ENCODE measurements at regions not wholly inside any gene's neighbourhood (a gene's known extent, or its start where the extent isn't known, plus 50 kb on each side); places are given as distances from the start of the nearest gene placed in this dataset.

DNA sequence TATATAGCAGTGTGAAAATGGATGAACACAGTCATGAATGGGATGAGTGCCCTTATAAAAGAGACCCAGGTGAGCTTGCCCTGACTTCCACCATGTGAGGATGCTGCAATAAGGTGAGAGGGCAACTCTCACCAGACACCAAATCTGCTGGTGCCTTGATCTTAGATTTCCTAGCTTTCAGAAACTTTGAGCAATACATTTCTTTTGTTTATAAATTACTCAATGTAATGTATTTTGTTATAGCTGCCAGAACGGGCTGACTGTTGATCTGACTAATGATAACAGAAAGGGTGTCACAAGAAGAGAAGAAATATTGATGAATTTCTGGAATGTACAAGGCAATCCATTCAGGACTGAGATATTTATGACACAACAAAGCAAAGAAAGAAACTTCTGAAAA is 180.5 kb downstream of the MCHR2 start:
- TF ChIP-seq, protein P1, sequence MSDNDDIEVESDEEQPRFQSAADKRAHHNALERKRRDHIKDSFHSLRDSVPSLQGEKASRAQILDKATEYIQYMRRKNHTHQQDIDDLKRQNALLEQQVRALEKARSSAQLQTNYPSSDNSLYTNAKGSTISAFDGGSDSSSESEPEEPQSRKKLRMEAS (IDR thresholded peaks at IDR 0.05; ENCODE audit: low read depth) = no peak
- TF ChIP-seq SMC3 (IDR thresholded peaks at IDR 0.05; ENCODE audit: low read depth, low read length) = no peak
- no peak for TF ChIP-seq FOSL2 (IDR thresholded peaks at IDR 0.05; ENCODE audit: borderline replicate concordance, low read depth)
- TF ChIP-seq EZH2phosphoT487 (IDR thresholded peaks at IDR 0.05; ENCODE audit: borderline replicate concordance, low read depth) = no peak
- TF ChIP-seq, protein P2, sequence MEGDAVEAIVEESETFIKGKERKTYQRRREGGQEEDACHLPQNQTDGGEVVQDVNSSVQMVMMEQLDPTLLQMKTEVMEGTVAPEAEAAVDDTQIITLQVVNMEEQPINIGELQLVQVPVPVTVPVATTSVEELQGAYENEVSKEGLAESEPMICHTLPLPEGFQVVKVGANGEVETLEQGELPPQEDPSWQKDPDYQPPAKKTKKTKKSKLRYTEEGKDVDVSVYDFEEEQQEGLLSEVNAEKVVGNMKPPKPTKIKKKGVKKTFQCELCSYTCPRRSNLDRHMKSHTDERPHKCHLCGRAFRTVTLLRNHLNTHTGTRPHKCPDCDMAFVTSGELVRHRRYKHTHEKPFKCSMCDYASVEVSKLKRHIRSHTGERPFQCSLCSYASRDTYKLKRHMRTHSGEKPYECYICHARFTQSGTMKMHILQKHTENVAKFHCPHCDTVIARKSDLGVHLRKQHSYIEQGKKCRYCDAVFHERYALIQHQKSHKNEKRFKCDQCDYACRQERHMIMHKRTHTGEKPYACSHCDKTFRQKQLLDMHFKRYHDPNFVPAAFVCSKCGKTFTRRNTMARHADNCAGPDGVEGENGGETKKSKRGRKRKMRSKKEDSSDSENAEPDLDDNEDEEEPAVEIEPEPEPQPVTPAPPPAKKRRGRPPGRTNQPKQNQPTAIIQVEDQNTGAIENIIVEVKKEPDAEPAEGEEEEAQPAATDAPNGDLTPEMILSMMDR (IDR thresholded peaks at IDR 0.05) = no peak

Measured in SK-N-SH (cell line).